Lower leg skin (tissue), 3 donors: ENCODE measurements at regions not wholly inside any gene's neighbourhood (a gene's known extent, or its start where the extent isn't known, plus 50 kb on each side); places are given as distances from the start of the nearest gene placed in this dataset.

Experiments used
- POLR2A ChIP-seq, 2 donors: fragments of 450-650 bp; IDR thresholded peaks; one replicate each; pipeline ENCODE4 v1.6.1; 2016 to 2017; ENCODE audit warnings: antibody characterized with exemption in 2 of 2, mild to moderate bottlenecking in 1 of 2, moderate library complexity in 1 of 2
- TF ChIP-seq, protein P1 (sequence below), 3 donors: fragments of 450-650 bp; IDR thresholded peaks; one replicate each; pipeline ENCODE4 v1.5.1; 2016; ENCODE audit warnings: antibody characterized with exemption in 3 of 3, mild to moderate bottlenecking in 3 of 3, moderate library complexity in 2 of 3

DNA sequence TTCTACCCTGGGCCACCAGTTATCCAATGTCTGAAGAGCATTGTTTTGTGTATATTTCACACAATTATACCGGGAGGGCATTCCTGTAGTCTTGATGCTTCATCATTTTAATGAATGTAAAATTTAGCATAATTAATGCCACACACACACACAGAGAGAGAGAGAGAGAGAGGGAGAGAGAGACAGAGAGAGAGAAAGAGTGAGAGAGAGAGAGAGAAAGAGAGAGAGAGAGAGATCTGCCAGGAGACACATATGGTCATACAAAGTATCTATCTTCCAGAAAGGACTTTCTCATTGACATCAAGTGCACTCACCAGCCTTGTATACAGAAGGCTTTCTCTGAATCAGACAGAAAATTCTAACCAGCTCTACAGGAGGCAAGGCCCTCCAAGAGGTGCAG is 72.3 kb downstream of the KLF6 start:
- TF ChIP-seq, protein P1, sequence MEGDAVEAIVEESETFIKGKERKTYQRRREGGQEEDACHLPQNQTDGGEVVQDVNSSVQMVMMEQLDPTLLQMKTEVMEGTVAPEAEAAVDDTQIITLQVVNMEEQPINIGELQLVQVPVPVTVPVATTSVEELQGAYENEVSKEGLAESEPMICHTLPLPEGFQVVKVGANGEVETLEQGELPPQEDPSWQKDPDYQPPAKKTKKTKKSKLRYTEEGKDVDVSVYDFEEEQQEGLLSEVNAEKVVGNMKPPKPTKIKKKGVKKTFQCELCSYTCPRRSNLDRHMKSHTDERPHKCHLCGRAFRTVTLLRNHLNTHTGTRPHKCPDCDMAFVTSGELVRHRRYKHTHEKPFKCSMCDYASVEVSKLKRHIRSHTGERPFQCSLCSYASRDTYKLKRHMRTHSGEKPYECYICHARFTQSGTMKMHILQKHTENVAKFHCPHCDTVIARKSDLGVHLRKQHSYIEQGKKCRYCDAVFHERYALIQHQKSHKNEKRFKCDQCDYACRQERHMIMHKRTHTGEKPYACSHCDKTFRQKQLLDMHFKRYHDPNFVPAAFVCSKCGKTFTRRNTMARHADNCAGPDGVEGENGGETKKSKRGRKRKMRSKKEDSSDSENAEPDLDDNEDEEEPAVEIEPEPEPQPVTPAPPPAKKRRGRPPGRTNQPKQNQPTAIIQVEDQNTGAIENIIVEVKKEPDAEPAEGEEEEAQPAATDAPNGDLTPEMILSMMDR (IDR thresholded peaks at IDR 0.05): no peak
- TF ChIP-seq POLR2A (IDR thresholded peaks at IDR 0.05): no peak
